ENCODE measurements at regions not wholly inside any gene's neighbourhood (a gene's known extent, or its start where the extent isn't known, plus 50 kb on each side); places are given as distances from the start of the nearest gene placed in this dataset.

DNA sequence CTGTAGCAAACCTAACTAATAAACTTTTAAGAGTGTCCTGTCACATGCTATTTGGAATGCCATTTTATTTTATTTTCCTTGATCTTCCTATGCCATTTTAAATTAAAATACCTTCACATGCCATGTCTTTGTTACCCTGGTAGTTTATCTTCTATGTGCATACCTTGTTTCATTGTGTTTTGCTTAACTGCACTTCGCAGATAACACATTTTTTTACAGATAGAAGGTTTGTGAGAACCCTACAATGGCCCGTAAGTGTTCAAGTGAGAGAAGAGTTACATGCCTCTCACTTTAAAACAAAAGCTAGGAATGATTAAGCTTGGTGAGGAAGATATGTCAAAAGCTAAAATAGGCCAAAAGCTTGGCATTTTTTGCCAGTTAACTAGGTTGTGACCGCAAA lies 744.1 kb downstream of the STIM2 start:
- TF ChIP-seq, protein P1, sequence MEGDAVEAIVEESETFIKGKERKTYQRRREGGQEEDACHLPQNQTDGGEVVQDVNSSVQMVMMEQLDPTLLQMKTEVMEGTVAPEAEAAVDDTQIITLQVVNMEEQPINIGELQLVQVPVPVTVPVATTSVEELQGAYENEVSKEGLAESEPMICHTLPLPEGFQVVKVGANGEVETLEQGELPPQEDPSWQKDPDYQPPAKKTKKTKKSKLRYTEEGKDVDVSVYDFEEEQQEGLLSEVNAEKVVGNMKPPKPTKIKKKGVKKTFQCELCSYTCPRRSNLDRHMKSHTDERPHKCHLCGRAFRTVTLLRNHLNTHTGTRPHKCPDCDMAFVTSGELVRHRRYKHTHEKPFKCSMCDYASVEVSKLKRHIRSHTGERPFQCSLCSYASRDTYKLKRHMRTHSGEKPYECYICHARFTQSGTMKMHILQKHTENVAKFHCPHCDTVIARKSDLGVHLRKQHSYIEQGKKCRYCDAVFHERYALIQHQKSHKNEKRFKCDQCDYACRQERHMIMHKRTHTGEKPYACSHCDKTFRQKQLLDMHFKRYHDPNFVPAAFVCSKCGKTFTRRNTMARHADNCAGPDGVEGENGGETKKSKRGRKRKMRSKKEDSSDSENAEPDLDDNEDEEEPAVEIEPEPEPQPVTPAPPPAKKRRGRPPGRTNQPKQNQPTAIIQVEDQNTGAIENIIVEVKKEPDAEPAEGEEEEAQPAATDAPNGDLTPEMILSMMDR (conservative IDR thresholded peaks at IDR 0.05; ENCODE audit: low read depth in 2 of 2) = no peak
- TF ChIP-seq ZNF114 (CRISPR knock-in tag; IDR thresholded peaks at IDR 0.05) (no peak), EZH2phosphoT487 (IDR thresholded peaks at IDR 0.05; ENCODE audit: unreplicated experiment) (no peak), POLR2AphosphoS5 (IDR thresholded peaks at IDR 0.05; ENCODE audit: low read depth) (no peak), STAT1 (IDR thresholded peaks at IDR 0.05; ENCODE audit: unreplicated experiment) (no peak), CREB1 (CRISPR knock-in tag; IDR thresholded peaks at IDR 0.05; ENCODE audit: low read depth) (no peak), ZNF331 (CRISPR knock-in tag; IDR thresholded peaks at IDR 0.05; ENCODE audit: low read depth) (no peak), EZH2 (IDR thresholded peaks at IDR 0.05; ENCODE audit: low read depth, unreplicated experiment) (no peak), JUNB (IDR thresholded peaks at IDR 0.05; ENCODE audit: unreplicated experiment) (no peak)
- TF ChIP-seq, protein P2, sequence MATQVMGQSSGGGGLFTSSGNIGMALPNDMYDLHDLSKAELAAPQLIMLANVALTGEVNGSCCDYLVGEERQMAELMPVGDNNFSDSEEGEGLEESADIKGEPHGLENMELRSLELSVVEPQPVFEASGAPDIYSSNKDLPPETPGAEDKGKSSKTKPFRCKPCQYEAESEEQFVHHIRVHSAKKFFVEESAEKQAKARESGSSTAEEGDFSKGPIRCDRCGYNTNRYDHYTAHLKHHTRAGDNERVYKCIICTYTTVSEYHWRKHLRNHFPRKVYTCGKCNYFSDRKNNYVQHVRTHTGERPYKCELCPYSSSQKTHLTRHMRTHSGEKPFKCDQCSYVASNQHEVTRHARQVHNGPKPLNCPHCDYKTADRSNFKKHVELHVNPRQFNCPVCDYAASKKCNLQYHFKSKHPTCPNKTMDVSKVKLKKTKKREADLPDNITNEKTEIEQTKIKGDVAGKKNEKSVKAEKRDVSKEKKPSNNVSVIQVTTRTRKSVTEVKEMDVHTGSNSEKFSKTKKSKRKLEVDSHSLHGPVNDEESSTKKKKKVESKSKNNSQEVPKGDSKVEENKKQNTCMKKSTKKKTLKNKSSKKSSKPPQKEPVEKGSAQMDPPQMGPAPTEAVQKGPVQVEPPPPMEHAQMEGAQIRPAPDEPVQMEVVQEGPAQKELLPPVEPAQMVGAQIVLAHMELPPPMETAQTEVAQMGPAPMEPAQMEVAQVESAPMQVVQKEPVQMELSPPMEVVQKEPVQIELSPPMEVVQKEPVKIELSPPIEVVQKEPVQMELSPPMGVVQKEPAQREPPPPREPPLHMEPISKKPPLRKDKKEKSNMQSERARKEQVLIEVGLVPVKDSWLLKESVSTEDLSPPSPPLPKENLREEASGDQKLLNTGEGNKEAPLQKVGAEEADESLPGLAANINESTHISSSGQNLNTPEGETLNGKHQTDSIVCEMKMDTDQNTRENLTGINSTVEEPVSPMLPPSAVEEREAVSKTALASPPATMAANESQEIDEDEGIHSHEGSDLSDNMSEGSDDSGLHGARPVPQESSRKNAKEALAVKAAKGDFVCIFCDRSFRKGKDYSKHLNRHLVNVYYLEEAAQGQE (IDR thresholded peaks at IDR 0.05; ENCODE audit: unreplicated experiment) = no peak
